DND-41 (cell line): ENCODE measurements at regions not wholly inside any gene's neighbourhood (a gene's known extent, or its start where the extent isn't known, plus 50 kb on each side); places are given as distances from the start of the nearest gene placed in this dataset.

ENCODE experiments used
- ATAC-seq: fragments of 200-7000 bp; cut with Tn5 transposase; 3 replicates; pipeline ENCODE4 v1.9.1; 2021; ENCODE audit warnings: low read depth; ENCODE audit not compliant: insufficient read depth
- DNase-seq: peaks from one replicate; pipeline ENCODE4 v3.0.0-alpha.2; 2020
- H2AFZ ChIP-seq: 2 replicates; pipeline ENCODE4 v1.6.0; 2012; ENCODE audit warnings: low read depth, low read length
- H3K27ac ChIP-seq: 2 replicates; pipeline ENCODE4 v1.5.1; 2012; ENCODE audit warnings: low read length, inconsistent platforms
- H3K27me3 ChIP-seq: fragments of 200-600 bp; sonication (generic); 2 replicates; pipeline ENCODE4 v1.6.0; 2012; ENCODE audit warnings: low read length, mild to moderate bottlenecking, inconsistent platforms; ENCODE audit not compliant: insufficient read depth, poor library complexity
- H3K36me3 ChIP-seq: 2 replicates; pipeline ENCODE4 v1.5.1; 2012; ENCODE audit warnings: low read length, inconsistent platforms; ENCODE audit not compliant: insufficient read depth
- H3K4me1 ChIP-seq: 2 replicates; pipeline ENCODE4 v1.5.1; 2012; ENCODE audit warnings: mild to moderate bottlenecking, low read length; ENCODE audit not compliant: insufficient read depth
- H3K4me2 ChIP-seq: 2 replicates; pipeline ENCODE4 v1.6.0; 2012; ENCODE audit warnings: mild to moderate bottlenecking, moderate library complexity, low read length, inconsistent platforms; ENCODE audit not compliant: insufficient read depth
- H3K4me3 ChIP-seq, 2 experiments: fragments of 200-600 bp in 1 of 2; shearing (Covaris generic) in 1 of 2; 2 replicates each; pipeline ENCODE4 v1.5.1; 2012 to 2016; ENCODE audit warnings: inconsistent platforms in 2 of 2, low read length in 2 of 2, mild to moderate bottlenecking in 2 of 2, low read depth in 1 of 2, moderate library complexity in 1 of 2
- H3K79me2 ChIP-seq: 2 replicates; pipeline ENCODE4 v1.6.0; 2012; ENCODE audit warnings: low read length, inconsistent platforms; ENCODE audit not compliant: insufficient read depth
- H3K9ac ChIP-seq: 2 replicates; pipeline ENCODE4 v1.6.0; 2012; ENCODE audit warnings: low read depth, mild to moderate bottlenecking, inconsistent platforms, low read length, moderate library complexity
- H3K9me3 ChIP-seq: 2 replicates; pipeline ENCODE4 v1.5.1; 2012; ENCODE audit warnings: low read length, moderate library complexity, mild to moderate bottlenecking, inconsistent platforms; ENCODE audit not compliant: insufficient read depth, severe bottlenecking
- H4K20me1 ChIP-seq: 2 replicates; pipeline ENCODE4 v1.6.0; 2012; ENCODE audit warnings: low read length; ENCODE audit not compliant: insufficient read depth
- EZH2 ChIP-seq: IDR thresholded peaks from 3 replicates; pipeline ENCODE4 v1.6.1; 2012; ENCODE audit warnings: borderline replicate concordance, low read depth, mild to moderate bottlenecking, moderate library complexity, low read length, inconsistent platforms; ENCODE audit not compliant: severe bottlenecking
- TF ChIP-seq, protein P1 (sequence below): IDR thresholded peaks from 2 replicates; pipeline ENCODE4 v1.5.1; 2012; ENCODE audit warnings: borderline replicate concordance, low read length, moderate library complexity, mild to moderate bottlenecking; ENCODE audit not compliant: poor library complexity, severe bottlenecking; ENCODE audit errors: extremely low read depth

DNA sequence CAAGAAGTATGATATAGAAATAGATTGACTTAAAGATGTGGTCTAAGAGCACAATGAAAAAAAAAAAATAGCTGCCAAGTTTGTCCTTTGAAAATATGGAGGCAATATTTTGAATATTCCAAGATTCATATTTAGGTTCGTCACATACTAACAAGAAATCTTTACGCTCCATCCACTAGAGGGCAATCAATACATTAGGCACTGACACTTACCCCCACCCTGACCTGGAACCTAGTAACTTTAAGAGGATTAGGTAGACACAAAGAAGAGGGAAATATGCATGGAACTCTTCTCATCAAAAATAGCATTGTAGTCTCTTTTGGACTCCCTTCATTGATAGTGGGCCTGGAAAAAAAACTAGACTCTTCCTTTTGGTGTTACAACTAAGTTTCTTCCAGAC lies 1108.1 kb downstream of the PCDH19 start:
- H3K9ac ChIP-seq: no peak overlapping the region

DNA sequence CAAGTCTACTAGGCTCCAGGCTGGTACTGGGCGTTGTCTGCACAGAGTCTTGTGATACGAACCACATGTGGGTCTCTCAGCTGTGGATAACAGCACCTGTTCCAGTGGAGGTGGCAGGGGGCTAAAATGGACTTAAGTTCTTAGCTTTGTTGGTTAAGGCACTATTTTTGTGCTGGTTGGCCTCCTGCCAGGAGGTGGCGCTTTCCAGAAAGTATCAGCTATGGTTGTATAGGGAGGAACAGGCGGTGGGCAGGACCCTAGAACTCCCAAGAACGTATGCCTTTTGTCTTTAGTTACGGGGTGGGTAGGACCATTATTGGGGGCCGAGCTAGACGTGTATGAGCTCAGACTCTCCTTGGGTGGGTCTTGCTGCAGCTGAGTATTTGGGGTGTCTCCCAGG lies 1138.4 kb downstream of the PCDH19 start:
- no peaks in the 10 kb centered on the region for H3K79me2 ChIP-seq
- no peak overlapping the region for H3K9ac ChIP-seq
- H3K4me3 ChIP-seq: no peak overlapping the region
- no peaks in the 10 kb centered on the region for H3K9me3 ChIP-seq
- no peaks in the 10 kb centered on the region for H3K4me1 ChIP-seq
- peak; percentile 6 for DNase-seq
- H3K27ac ChIP-seq: no peak overlapping the region
- H3K36me3 ChIP-seq: no peaks in the 10 kb centered on the region
- no peaks in the 10 kb centered on the region for H4K20me1 ChIP-seq
- H2AFZ ChIP-seq: no peak overlapping the region
- ATAC-seq: no peak
- no peak overlapping the region for H3K4me2 ChIP-seq
- TF ChIP-seq, protein P1, sequence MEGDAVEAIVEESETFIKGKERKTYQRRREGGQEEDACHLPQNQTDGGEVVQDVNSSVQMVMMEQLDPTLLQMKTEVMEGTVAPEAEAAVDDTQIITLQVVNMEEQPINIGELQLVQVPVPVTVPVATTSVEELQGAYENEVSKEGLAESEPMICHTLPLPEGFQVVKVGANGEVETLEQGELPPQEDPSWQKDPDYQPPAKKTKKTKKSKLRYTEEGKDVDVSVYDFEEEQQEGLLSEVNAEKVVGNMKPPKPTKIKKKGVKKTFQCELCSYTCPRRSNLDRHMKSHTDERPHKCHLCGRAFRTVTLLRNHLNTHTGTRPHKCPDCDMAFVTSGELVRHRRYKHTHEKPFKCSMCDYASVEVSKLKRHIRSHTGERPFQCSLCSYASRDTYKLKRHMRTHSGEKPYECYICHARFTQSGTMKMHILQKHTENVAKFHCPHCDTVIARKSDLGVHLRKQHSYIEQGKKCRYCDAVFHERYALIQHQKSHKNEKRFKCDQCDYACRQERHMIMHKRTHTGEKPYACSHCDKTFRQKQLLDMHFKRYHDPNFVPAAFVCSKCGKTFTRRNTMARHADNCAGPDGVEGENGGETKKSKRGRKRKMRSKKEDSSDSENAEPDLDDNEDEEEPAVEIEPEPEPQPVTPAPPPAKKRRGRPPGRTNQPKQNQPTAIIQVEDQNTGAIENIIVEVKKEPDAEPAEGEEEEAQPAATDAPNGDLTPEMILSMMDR: no peak
- no peak for TF ChIP-seq EZH2
- no peaks in the 10 kb centered on the region for H3K27me3 ChIP-seq

More for the DNA sequence above, 1108.1 kb downstream of the PCDH19 start:
- TF ChIP-seq, protein P1: peak; percentile 57
- TF ChIP-seq EZH2: no peak
- no peak overlapping the region for H3K27ac ChIP-seq
- no peak overlapping the region for H3K4me2 ChIP-seq
- H3K9me3 ChIP-seq: no peaks in the 10 kb centered on the region
- ATAC-seq (peak; percentile 79), DNase-seq (peak; percentile 8)
- no peaks in the 10 kb centered on the region for H3K4me1 ChIP-seq
- H3K27me3 ChIP-seq: no peaks in the 10 kb centered on the region
- H3K4me3 ChIP-seq: no peak overlapping the region
- H3K36me3 ChIP-seq: no peaks in the 10 kb centered on the region
- no peaks in the 10 kb centered on the region for H4K20me1 ChIP-seq
- H3K79me2 ChIP-seq: no peaks in the 10 kb centered on the region
- no peak overlapping the region for H2AFZ ChIP-seq

DNA sequence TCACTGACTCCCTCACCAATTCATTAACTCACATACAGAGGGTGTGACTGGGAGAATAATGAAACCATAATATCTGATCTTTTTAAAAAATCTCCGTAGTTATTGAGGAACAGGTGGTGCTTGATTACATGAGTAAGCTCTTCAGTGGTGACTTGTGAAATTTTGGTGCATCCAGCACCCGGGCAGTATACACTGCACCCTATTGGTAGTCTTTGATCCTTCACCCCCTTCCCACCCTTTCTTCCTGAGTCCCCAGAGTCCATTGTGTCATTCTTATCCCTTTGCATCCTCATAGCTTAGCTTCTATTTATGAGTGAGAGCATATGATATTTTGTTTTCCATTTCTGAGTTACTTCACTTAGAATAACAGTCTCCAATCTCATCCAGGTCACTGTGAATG lies 1143.8 kb downstream of the PCDH19 start:
- Histone ChIP-seq H3K4me2 (no peak overlapping the region), H3K27me3 (no peaks in the 10 kb centered on the region), H3K9me3 (no peaks in the 10 kb centered on the region), H3K9ac (no peak overlapping the region), H2AFZ (no peak overlapping the region), H3K4me3 (no peak overlapping the region), H3K36me3 (no peaks in the 10 kb centered on the region), H4K20me1 (no peaks in the 10 kb centered on the region), H3K79me2 (no peaks in the 10 kb centered on the region), H3K4me1 (no peaks in the 10 kb centered on the region), H3K27ac (no peak overlapping the region)
- ATAC-seq (no peak), DNase-seq (no peak)
- TF ChIP-seq, protein P1: no peak
- TF ChIP-seq EZH2: no peak

DNA sequence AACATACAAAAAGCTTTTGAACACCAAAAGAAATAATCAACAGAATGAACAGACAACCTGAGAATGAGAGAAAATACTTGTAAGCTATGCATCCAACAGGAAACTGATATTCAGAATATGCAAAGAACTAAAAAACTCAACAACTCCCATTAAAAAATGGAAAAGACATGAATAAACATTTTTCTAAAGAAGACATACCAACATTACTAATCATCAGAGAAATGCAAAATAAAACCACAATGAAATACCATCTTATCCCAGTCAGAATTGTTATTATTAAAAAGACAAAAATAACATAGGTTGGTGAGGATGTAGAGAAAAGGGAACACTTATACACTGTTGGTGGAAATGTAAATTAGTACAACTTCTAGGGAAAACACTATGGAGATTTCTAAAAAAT lies 1161.9 kb downstream of the PCDH19 start:
- TF ChIP-seq EZH2: no peak
- Histone ChIP-seq H2AFZ (no peak overlapping the region), H3K4me2 (no peak overlapping the region), H3K79me2 (no peaks in the 10 kb centered on the region), H3K27me3 (no peaks in the 10 kb centered on the region), H4K20me1 (no peaks in the 10 kb centered on the region), H3K27ac (no peak overlapping the region), H3K9ac (no peak overlapping the region), H3K36me3 (no peaks in the 10 kb centered on the region), H3K9me3 (no peaks in the 10 kb centered on the region), H3K4me1 (no peaks in the 10 kb centered on the region), H3K4me3 (no peak overlapping the region)
- ATAC-seq (no peak), DNase-seq (no peak)
